Activated CD4-positive, alpha-beta T cell treated with anti-CD3 and anti-CD28 coated beads for 4 hours (primary cell): ENCODE measurements at regions not wholly inside any gene's neighbourhood (a gene's known extent, or its start where the extent isn't known, plus 50 kb on each side); places are given as distances from the start of the nearest gene placed in this dataset.

Source experiments
- DNase-seq, 2 donors: peaks; one replicate each; pipeline ENCODE4 v3.0.0-alpha.2; 2020

- no peak for DNase-seq
Measured at GRCh38 chr5:165242646-165243045, 1737.2 kb downstream of the MAT2B start.

DNA sequence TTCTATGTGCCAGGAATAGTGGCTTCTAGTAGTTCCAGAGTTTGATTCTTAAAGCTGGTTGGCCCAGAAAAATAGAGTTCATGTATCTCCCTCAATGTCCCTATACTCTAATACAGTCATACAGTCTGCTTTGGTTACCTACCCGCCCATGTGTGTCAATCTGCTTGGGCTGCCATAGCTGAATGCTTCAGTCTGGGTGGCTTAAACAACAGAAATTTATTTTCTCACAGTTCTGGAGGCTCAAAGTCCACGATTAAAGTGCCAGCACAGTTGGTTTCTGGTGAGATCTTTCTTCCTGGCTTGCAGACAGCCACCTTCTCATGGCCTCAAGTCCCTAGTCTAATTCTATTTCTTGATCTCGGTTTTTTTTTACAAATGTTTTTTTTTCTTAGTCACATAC lies 1739.0 kb downstream of the MAT2B start:
- DNase-seq = no peak

DNA sequence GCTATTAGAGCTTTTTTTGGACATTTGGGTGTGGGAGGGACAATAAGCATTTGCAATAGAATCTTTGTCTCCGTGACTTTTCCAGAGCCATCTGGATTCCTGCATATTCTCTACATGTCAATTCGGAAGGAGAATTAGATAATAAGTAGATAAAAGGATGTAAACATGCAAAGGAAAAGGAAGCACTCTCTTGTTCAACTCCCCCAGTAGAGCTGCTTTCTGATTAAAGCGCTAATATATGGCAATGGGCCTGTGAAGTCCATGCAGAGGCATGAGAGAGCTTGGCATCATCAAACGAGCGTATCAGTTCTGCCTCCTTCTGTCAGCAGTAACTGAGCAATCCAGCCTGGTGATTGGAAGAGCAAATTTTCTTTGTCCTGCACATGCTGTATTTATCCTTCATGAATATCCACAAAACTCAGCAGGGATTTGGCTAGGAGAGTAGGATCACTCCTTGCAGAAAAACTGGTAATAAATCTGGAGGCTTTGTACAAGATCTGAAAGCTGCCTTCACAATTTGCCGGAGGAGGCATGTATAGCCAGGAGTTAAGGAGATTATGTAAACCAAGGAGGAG lies 1752.9 kb downstream of the MAT2B start:
- DNase-seq = no peak

GRCh38 chr5:165260426-165260825 lies 1755.0 kb downstream of the MAT2B start:
- DNase-seq = no peak

- no peak for DNase-seq
Measured at GRCh38 chr5:165263536-165263935, 1758.1 kb downstream of the MAT2B start.

- DNase-seq = no peak
Measured at GRCh38 chr5:165266939-165267338, 1761.5 kb downstream of the MAT2B start.

GRCh38 chr5:165272436-165272835 lies 1767.0 kb downstream of the MAT2B start:
- no peak for DNase-seq

- no peak for DNase-seq
Measured at GRCh38 chr5:165277661-165278060, 1772.2 kb downstream of the MAT2B start.

DNA sequence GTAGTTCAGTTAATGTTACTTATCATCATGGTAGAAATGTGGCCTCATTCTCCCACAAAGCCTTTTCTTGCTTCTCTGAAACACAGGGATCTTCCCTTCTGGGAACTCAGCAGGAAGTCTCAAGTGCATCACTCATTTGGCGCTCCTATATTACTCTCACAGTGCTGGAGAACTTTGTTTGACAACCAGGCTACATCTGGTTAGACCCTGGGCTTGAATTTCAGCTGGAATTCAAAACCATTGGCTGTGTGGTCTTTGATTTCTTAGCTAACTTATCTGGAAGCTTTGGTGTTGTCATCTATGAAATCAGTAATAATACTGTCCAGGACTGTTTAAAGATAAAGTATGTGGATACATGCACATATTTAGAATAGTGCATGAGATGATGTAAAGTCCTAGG lies 1777.1 kb downstream of the MAT2B start:
- DNase-seq = no peak

GRCh38 chr5:165286692-165287091 lies 1781.3 kb downstream of the MAT2B start:
- DNase-seq = no peak

DNA sequence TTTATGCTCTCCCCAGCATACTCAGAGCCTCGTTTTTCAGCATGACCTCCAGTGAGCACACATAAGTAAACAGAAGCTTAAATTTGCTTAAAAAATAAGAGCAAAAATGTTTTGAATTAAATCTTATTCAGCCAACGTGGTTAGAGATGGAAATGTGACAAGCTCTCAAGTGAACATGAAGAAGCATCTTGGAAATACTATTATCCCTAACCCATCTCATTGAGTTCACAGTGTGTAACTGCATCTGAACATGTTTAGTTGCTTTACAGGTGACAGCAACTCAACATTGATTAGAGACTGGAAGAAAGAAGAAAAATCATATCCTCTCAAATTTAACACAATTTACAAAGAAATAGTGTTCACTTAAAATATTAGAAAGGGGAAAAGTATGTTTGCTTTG lies 1785.1 kb downstream of the MAT2B start:
- no peak for DNase-seq

GRCh38 chr5:165296401-165297130 lies 1791.1 kb downstream of the MAT2B start:
- no peak for DNase-seq

DNA sequence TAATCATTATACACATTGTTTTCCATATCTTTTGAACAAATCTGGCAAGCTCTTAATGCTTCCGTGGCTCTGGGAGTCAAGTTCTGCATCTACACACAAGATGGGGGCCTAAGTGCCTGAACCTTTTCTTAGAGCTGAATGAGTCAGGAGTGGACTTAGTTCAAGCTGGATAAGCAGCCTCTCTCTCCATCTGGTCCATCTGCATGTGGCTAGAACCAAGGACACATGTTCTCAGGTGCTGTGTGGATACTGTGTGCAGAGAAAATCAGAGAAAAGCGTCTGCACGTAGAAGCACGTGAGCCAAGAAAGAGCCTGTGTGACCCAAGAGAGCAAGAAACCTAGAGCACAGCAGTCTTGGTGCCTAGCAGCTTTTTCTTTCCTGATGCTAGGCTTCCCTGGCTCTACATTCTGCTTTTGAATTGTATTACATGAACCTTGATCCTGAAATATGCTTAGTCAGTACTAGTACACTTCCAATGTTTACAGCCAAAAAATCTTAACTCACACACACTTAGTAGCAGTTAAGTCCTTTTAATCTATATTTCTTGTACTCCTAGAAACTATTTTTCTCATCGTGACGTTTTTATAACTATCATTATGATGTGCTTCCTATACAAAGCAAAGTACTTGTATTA lies 1798.9 kb downstream of the MAT2B start:
- no peak for DNase-seq

- DNase-seq = no peak
Measured at GRCh38 chr5:165305596-165305995, 1800.2 kb downstream of the MAT2B start.

DNA sequence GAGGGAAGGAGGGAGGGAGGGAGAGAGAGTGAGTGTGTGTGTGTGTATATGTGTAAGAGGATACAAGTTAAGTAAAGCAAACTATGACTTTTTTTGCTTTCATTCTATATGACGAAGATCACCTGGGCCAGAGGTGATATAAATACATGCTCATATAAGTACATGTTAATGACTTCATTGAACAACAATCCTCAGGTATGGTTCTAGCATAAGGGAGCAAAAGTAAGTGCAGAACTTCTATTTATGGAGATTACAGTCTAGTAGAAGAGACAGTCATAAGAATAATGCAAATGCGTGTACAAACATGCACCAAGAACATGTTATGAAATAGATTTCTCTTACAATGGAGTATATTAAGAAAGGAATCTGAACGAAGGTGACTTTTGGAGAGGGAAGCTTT lies 1804.0 kb downstream of the MAT2B start:
- DNase-seq = no peak

GRCh38 chr5:165310031-165310430 lies 1804.6 kb downstream of the MAT2B start:
- DNase-seq = no peak

DNA sequence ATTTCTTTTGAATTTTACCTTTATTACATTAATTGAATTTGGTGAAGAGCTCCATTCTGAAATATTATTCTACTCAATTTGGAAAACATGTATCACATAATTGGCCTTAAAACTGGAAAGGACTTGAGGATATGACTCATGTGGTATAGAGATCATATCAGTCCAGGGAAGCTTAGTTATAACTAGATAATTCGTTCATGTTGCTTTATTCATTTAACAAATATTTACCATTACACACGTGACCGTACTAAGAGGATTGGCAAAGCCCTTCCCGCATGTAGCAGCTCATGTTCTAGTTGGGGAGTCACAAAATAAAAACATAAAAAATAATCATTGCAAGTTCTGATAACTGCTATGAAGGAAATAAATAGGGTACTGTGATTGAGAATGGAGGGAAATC lies 1816.5 kb downstream of the MAT2B start:
- DNase-seq = no peak

- DNase-seq = no peak
Measured at GRCh38 chr5:165325221-165325620, 1819.8 kb downstream of the MAT2B start.

GRCh38 chr5:165327631-165328030 lies 1822.2 kb downstream of the MAT2B start:
- DNase-seq = no peak

DNA sequence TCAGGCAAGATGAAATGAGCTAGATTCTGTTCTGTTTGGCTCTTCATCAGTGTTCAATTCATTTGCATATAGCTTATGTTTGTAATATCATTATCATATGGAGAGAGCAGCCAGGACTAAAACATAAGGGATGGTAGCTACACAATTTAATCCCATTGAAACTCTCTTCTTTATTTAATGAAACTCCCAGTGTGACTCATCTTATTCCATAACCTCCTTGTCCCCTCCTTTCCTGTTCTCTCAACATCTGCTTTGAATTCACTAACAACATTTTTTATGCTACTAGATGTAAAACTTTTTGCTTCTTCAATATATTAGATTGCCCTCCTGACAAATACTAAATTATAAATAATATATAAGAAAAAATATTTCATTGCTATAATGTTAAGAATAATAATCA lies 1823.4 kb downstream of the MAT2B start:
- no peak for DNase-seq

DNA sequence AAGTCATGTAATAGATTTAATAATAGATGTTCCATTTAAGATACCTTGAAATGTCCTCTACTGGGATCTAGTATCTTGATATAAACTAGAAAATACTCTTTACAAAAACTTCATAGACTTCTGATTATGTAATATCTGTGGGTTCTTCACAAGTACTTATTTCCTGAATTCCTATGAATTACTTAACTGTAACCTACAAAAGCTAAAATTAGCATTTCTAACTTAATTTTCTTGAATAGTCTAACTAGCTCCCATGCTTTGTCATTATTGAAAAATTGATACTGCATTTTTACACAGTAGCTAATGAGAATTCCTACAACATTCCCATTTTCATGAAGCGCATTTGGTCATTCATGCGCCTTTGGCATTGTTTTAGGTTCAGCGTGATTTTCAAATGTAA lies 1828.2 kb downstream of the MAT2B start:
- DNase-seq = no peak

DNA sequence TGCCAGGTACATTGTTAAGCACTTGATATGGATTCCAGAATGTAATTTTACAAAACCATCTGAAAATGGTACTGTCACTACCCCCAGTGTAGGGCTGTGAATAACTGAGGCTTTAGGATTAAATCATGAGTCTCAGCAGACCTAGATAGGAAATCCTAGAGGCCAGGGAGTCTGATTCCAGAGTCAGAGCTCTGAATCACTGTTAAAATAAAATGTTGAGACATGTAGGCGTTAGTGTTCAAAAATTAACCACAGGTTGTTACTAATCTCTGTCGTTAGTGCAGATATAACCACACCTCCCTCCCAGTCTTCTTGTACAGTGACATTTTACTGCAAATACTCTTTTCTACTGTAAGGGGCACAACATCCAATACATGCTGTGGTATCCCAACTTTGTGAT lies 1828.8 kb downstream of the MAT2B start:
- DNase-seq = no peak

DNA sequence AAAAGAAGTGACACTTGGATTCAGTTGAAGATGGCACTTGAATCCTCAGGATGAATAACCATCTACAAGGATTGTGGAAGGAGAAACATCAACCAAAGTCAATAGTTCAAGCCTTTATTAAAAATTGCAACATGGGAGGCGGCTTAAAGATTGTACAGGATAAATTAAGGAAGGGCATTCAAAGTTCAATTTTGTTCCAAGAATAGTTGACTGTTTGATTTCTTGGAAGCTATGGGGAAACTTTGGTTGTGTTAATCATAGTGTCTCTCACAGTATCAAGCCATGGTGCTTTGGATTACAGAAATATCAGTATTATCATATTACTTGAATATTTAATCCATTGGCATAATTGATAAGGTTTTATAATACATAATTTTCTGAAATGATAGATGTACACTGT lies 1844.3 kb downstream of the MAT2B start:
- no peak for DNase-seq

DNA sequence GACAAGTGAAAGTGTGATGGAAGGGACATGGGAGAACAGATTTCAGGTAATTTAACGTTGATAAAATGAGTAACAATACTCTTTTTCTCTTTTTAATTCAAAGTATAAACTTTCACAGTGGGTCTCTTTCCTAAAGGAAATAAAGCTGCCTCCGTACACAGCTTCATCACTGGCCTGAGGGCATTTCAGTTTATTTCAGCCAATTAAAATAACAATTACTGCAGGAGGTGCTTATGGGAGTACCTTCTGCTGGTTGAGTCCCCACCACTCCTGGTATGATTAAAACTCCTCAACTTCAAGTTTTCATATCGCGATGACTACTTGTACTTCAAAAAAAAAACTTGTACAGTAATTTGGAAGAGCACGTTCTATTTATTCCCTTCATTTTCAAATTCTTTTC lies 1845.9 kb downstream of the MAT2B start:
- no peak for DNase-seq

DNA sequence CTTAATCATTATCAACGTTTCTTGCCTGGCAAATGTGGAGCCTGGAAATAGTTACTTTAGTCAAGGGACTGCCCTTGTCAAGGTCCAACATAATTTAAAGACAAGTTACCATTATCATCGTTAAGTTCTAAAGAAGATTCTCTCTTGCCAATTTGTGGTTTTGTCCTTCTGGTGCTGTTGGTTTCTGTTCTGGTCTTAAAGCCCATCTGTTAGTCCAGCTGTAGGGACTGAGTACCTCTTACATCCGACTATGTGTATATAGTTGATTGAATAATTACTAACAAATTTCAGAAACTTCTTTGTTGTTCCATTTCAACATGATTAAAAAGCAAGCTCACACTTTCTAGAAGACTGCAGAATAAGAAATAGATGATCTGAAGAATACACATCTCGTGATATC lies 1854.9 kb downstream of the MAT2B start:
- DNase-seq = no peak
